IPS-18c (cell line): ENCODE measurements at regions not wholly inside any gene's neighbourhood (a gene's known extent, or its start where the extent isn't known, plus 50 kb on each side); places are given as distances from the start of the nearest gene placed in this dataset.

ENCODE experiments used
- H3K4me3 ChIP-seq: 2 replicates; pipeline ENCODE4 v1.7.0; 2013; ENCODE audit warnings: low read depth, mild to moderate bottlenecking, low read length, moderate library complexity; ENCODE audit not compliant: insufficient read depth
- H3K9me3 ChIP-seq: one replicate; pipeline ENCODE4 v1.6.1; 2013; ENCODE audit warnings: mild to moderate bottlenecking, low read length, moderate library complexity; ENCODE audit not compliant: control insufficient read depth, insufficient read depth

DNA sequence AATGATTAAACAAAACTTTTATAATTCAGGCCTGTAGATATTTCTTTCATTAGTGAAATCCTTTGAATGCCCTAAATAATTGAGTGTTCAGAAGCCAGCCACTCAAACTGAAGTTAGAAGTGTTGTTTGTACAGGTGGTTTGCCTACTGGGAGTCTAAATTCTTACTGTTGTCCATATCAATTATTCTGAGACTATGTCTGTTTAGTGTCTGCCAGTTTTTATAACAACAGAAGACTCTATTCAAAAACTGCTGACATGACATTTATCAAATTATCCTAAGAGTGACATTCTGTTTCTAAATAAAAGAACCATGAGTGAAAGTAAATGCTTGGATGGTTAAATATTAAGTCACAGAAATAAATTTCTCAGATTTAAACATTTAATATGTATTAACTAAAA lies 375.1 kb downstream of the FAT4 start:
- Histone ChIP-seq H3K4me3 (no peak overlapping the region), H3K9me3 (no peaks in the 10 kb centered on the region)

DNA sequence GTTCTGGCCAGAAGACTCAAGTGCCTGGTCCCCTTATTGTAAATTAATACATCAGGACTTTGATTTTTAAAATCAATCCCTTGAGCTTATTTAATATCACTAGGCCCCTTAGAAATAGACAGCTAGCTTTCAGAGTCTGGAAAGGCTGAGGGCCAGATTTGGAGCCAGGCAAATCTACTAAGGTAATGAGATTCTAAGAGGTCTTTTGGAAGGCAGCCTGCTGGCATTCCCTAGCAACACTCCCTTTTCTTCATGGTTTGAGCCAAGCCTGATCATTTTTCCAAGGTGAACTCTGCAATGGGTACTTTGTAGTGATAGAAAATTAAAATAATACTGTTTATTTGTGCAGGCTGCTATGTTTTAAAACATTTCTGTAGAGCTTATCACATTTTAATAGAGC lies 378.5 kb downstream of the FAT4 start:
- no peak overlapping the region for H3K4me3 ChIP-seq
- no peaks in the 10 kb centered on the region for H3K9me3 ChIP-seq

DNA sequence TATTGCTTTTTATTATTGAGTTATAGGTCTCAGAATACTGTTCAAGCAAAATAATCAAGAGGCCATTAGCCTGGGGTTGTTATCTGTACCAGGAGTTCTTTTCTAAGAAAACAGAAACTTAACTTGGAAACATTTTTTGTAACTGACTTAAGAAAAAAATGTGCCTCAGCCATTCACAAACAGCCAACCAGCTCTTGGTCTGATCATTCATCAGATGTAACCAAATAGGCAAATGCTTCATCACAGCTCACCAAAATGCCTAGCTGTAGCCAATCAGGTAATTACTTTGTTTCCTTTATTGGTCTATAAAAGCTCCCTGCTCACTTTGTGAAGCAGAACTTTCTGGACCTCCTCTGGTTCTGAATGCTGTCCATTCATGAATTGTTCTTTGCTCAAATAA lies 387.7 kb downstream of the FAT4 start:
- no peaks in the 10 kb centered on the region for H3K9me3 ChIP-seq
- no peak overlapping the region for H3K4me3 ChIP-seq

DNA sequence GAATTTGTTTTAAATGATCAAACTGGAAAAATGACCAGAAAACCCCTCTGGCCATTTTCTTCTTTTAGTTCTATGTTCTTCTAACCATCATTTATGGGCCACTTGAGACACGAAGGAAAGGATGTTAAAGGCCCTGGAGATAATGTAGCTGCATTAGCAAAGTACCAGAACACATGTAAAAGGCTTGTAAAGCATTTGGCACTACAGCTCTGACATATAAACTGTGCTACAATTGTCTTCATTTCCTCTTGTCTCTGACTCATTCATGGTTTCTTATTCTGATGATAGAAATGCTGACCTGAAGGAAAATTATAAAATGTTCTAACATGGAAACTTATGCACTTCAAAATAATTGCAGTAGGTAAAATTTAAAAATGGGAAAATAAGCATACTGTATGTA lies 388.7 kb downstream of the FAT4 start:
- no peak overlapping the region for H3K4me3 ChIP-seq
- H3K9me3 ChIP-seq: no peaks in the 10 kb centered on the region

DNA sequence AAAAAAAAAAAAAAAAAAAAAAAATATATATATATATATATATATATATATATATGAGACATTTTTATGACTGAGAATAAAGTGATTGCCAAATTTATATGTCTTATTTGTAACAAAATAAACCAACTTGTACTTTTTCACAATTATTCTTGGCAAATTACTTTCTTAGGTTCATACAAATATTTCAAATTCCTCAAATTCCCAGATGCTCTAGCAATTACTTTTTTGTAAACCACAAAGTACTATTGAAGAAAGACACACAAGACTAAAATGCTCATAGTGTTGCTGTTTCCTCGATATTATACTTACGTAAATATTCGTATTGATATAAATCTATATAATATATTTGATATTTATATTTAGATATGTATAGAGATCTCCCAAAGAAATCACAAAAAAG lies 390.0 kb downstream of the FAT4 start:
- H3K9me3 ChIP-seq: no peaks in the 10 kb centered on the region

DNA sequence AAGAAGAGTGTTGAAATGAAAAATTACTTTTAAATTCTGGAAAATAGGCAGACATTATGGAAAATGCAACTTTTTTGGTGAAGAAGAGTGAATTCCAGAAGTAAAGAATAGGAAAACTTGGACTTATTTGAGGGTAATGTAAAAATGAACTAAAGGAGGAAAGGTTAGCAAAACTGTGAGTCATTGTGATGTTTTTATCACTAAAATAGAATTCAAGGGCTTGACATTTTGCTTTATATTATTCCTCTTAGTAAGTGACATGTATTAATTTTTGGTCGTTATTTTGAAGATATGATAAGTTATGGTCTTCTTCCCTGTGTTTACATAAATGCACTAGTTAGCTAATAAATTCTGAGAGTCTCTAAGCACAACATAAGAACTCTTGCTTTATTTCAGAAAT lies 390.9 kb downstream of the FAT4 start:
- no peak overlapping the region for H3K4me3 ChIP-seq

More for the DNA sequence above, 390.0 kb downstream of the FAT4 start:
- no peak overlapping the region for H3K4me3 ChIP-seq

DNA sequence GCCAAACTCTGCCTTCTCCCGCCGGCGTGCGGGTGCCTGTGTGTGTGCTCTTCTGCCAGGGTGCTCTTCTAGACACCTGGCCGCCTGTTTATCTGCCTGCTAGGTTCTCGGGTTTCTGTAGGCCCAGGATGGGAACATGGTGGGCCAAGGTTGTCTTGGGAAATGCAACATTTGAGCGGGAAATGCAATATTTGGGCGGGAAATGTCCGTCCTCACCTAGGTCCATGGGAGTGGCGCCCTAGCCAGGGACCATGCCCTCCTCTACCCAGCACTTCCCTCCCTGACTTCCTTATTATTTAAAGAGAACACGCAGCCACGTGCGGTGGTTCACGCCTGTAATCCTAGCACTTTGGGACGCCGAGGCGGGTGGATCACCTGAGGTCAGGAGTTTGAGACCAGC lies 392.6 kb downstream of the FAT4 start:
- H3K4me3 ChIP-seq: no peak overlapping the region
- H3K9me3 ChIP-seq: no peaks in the 10 kb centered on the region

More for the DNA sequence above, 390.9 kb downstream of the FAT4 start:
- no peaks in the 10 kb centered on the region for H3K9me3 ChIP-seq

DNA sequence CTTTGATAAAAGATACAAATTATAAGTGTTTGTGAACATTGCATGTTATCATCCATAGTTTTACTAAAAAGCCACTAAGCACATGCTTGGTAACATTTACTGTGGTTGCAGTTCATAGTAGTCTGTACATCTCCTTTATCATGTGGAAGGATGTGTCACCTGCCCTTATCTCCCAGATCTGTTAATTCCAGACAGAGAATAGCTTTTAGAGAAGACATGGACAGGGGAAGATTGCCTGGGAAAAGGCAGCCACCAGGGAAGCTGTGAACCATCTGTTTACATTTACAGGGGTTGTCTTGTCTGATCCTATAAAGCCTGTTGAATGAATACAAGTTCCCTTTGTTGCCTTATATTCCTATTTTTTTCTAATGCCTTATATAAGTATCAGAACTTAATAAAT lies 396.0 kb downstream of the FAT4 start:
- Histone ChIP-seq H3K4me3 (no peak overlapping the region), H3K9me3 (no peaks in the 10 kb centered on the region)

DNA sequence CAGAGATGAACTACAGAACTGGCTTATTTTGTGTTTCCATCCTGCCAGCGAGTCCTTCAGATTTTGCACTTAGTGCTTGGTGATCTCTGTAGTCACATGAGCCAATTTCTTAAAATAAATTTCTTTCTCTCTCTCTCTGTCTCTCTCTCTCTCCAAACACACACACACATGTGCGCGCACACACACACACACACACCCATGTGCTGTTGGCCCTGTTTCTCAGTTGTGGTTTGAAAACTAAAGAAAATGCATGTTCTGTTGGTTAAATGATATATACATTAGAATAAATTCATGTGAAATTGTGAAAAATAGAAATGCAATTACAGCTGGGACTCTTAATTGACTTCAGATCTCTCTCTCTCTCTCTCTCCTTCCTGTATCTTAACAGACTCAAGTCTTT lies 399.3 kb downstream of the FAT4 start:
- Histone ChIP-seq H3K4me3 (no peak overlapping the region), H3K9me3 (no peaks in the 10 kb centered on the region)

DNA sequence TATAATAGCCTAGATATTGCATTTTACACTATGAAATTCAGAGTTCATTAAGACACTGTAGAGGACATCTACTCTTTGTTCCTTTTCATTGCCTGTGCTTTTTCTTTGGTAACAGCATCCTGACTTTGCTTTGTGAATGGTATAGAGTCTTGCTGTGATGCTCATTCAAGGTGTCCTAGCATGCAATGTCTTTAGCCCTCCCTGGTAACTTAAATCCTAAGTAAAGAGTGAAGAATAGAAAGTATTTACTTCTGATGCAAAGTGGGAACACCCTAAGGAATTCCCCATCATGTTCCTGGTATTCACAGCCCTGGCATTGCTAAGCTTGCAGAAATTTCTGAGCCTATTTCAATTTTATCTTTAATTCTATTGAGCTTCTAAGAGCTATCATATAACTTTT lies 400.1 kb downstream of the FAT4 start:
- Histone ChIP-seq H3K9me3 (no peaks in the 10 kb centered on the region), H3K4me3 (no peak overlapping the region)

DNA sequence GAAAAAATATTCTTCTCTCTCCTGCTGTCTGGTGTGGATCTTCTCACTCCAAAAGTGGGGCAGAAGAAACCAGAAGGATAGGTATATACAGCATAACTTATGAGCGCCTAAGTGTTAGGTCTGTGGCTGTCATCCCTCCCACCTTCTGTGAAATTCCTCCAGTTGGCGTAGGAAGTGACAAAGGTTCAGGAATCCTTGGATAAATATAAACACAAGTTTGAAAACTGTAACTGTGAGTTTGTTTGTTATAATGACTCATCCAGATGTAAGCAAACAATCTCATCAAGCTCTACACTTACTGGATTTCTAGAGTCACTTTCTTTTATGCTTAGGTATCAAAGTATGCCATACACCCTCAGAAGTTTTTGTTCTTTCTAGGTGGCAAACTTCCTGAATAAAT lies 405.2 kb downstream of the FAT4 start:
- Histone ChIP-seq H3K4me3 (no peak overlapping the region), H3K9me3 (no peaks in the 10 kb centered on the region)

DNA sequence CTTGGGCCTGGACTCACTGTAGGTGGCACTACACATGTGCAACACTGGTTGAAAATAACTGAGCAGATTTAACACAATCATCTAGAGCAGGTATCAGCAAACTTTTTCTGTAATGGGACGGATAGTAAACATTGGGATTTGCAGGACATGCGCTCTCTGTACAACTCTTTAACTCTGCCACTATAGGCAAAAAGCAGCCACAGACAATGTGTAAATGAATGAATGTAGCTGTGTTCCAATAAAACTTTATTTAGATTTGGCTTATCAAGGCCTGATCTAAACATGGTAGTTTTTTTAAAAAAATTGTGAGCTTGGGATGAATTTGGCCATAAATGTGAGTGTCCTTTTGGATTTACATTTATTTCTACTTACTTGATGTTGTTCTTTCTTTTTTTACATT lies 407.3 kb downstream of the FAT4 start:
- Histone ChIP-seq H3K9me3 (no peaks in the 10 kb centered on the region), H3K4me3 (no peak overlapping the region)

DNA sequence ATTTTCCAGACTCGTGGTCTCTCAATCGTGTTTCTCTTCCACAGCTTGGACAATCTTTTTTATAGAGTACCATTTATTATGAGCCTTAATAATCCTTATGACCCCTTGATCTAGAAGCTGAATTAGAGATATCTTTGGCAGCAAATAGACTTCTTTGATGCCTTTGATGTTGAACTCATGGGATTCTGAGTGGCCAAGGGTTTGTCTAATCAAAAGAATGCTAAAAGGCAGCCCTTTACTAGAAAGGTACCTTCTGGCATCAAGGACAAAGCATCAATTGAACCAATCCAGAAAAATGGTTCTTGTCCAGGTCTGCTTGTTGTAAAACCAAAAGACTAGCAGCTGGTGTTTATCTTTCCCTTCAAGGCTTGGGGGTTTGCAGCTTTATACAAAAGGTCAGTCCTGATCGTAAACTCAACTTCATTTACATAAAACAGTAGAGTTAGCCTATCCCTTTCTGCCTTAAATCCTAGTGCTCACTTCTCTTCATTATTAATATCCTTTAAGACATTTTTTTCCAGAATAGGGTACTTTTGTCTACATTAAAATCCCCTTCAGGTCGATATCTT lies 411.3 kb downstream of the FAT4 start:
- H3K4me3 ChIP-seq: no peak overlapping the region
- H3K9me3 ChIP-seq: no peaks in the 10 kb centered on the region

DNA sequence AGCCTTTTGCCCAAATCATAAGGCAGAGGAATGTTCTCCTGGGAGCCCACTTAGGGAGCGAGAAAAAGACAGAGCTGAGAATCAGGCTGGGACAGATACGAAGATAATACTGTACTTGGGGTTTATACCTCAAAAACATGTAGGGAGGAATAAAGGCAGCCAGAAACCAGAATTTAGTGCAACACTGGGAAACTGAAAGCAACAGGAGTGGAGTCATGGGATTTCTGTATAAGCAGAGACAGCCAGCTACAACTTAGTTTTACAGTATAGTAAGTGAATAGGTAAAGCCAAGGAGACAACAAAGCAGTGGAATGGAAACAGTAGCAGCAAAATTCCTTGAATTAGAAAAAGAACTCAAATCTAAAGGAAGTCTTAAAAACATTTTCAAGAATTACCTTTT lies 413.2 kb downstream of the FAT4 start:
- Histone ChIP-seq H3K9me3 (no peaks in the 10 kb centered on the region), H3K4me3 (no peak overlapping the region)

DNA sequence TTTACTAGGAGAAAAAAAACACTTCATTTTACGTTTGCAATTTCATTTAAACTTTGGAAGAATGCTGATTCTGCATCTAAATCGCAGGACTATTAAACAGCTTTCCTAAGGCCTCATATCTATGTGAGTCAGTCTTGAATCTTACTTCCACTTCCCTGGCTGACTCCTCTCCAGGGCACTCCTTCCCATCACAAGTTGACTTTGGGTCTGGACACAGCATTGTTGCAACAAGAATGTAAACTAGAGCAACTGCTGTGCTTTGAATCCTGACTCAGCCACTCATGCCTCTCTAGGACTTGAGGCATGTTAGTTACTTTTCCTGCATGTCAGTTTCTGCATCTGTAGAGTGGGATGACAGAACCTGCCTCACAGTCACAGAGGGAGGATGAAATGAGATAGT lies 413.8 kb downstream of the FAT4 start:
- no peaks in the 10 kb centered on the region for H3K9me3 ChIP-seq
- no peak overlapping the region for H3K4me3 ChIP-seq

DNA sequence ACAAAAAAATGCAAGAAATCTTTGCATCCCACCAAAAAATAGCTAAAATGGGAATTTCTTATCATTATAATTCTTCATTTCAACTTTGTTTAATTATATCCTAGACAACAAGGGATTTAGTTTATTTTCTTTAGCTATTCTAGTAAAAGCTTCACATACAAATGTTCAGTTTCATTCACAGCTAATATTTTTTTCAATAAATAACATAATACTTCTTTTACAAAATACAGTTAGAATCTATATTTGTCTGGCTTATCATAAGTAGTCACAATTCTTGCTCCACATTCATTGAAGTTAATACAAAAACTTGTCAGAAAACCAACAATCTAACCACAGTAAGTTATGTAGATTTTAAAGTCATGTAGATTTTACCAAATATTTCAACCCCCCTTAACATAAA lies 414.4 kb downstream of the FAT4 start:
- no peaks in the 10 kb centered on the region for H3K9me3 ChIP-seq
- no peak overlapping the region for H3K4me3 ChIP-seq

DNA sequence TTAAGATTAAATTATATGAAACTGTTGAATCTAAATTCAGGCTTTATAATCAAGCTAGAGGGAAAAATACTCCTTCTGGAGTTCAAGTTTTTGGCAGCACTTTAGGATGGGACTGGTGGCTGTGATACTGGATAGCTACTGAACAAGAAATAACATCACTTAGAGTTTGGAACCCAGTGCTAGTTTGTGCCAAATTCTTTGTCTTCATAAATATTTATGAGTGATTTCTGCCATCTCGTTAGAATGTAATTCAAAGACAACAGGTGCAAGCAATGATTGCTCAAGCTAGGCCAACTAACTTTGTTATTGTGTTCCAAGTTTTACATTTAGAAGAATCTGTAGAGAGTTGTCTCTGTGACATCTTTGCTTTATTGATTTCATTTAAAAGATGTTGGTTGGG lies 417.9 kb downstream of the FAT4 start:
- Histone ChIP-seq H3K9me3 (no peaks in the 10 kb centered on the region), H3K4me3 (no peak overlapping the region)

DNA sequence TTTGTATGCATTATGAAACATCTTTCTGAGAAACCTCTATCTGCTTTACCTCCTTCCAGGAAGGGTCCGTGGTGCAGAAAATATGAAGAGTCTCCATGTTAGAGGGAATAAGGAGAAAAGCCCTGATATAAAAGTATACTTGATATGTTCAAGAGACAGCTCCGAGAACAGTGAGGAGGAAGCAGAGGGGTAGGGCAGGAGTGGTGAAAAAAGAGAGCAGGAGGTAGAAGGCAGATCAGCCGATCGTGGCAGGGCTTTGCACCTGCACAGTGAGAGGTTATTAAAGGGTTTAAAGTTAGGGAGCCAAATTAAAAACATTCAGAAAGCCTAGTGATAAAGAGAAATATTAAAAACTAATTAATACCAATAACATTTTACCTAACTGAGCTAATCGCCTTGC lies 419.7 kb downstream of the FAT4 start:
- H3K4me3 ChIP-seq: no peak overlapping the region
- no peaks in the 10 kb centered on the region for H3K9me3 ChIP-seq

DNA sequence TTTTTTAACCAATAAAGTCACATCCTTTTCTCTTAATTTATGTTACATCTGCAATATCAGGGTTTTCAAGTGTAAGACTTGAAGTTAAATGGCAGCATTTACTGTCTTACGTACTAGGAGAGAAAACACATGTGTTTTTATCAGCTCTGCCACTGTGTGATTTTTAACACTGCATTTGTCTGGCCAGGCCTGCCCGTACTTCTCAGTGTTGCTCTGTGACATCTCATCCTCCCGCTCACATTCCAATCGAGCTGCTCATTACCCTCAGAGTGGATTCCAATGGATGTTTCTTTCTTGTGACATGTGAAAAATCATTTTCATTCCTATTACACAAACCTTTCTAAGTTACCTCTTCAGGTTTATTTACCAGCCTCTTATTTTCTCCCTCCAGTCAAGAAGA lies 420.3 kb downstream of the FAT4 start:
- no peaks in the 10 kb centered on the region for H3K9me3 ChIP-seq
- no peak overlapping the region for H3K4me3 ChIP-seq
